ENCODE measurements at regions not wholly inside any gene's neighbourhood (a gene's known extent, or its start where the extent isn't known, plus 50 kb on each side); places are given as distances from the start of the nearest gene placed in this dataset.
A peak's percentile ranks its signal among the peaks of the same experiment; 100 is the strongest.

DNA sequence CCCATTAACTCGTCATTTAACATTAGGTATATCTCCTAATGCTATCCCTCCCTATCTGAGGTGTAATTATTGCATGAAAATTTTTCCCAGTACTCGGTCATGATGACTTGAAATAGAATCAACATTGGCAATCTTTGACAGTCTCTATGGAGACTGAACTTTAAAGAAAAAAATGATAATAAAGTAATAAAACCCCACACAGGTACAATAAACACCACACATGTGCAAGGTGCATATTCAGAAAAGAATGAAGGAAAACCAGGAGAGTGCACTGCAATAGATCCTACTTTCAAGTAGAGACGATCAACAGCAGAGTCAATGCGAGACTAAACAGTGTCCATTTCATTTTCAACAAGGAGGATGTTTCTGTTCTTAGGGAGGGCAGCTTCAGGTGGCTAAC, 1253.8 kb upstream of the TMEM132C start:
- Histone ChIP-seq H3K36me3 (replicated peaks) (no peaks in the 10 kb centered on the region), H3K27ac (no peak overlapping the region), H3K27me3 (replicated peaks) (no peaks in the 10 kb centered on the region), H3K4me3 (ENCODE audit: low read depth, low read length) (no peak overlapping the region)
- TF ChIP-seq, protein P1, sequence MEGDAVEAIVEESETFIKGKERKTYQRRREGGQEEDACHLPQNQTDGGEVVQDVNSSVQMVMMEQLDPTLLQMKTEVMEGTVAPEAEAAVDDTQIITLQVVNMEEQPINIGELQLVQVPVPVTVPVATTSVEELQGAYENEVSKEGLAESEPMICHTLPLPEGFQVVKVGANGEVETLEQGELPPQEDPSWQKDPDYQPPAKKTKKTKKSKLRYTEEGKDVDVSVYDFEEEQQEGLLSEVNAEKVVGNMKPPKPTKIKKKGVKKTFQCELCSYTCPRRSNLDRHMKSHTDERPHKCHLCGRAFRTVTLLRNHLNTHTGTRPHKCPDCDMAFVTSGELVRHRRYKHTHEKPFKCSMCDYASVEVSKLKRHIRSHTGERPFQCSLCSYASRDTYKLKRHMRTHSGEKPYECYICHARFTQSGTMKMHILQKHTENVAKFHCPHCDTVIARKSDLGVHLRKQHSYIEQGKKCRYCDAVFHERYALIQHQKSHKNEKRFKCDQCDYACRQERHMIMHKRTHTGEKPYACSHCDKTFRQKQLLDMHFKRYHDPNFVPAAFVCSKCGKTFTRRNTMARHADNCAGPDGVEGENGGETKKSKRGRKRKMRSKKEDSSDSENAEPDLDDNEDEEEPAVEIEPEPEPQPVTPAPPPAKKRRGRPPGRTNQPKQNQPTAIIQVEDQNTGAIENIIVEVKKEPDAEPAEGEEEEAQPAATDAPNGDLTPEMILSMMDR (IDR thresholded peaks at IDR 0.05; ENCODE audit: low read depth, low read length, missing control alignments): no peak
- in situ Hi-C loops (cut with HindIII; ENCODE audit: low pct_ligation_motif_present, low sequenced_read_pairs): no loop called here
- DNase-seq: no peak

DNA sequence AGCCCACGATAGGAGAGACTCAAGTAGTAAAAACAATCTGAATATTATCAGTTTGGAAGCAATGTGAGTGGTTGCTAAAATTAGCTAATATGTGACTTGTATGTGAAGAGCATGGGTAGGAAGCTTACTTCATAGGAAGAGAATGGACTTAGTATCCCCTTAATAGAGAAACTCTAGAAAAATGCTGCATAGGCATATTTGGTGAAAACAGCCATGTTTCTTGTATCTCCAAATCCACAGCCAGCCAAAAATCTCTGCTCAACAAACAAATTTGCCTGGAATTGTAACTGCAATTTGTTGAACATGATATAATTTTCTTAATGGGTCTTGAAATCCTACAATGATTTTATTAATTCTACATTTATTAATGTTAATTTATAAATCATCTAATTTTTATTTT, 1252.9 kb upstream of the TMEM132C start:
- H3K4me3 ChIP-seq (ENCODE audit: low read depth, low read length): no peak overlapping the region
- in situ Hi-C loops (cut with HindIII; ENCODE audit: low pct_ligation_motif_present, low sequenced_read_pairs): no loop called here
- no peak for DNase-seq
- no peak overlapping the region for H3K27ac ChIP-seq
- no peaks in the 10 kb centered on the region for H3K36me3 ChIP-seq (replicated peaks)
- no peaks in the 10 kb centered on the region for H3K27me3 ChIP-seq (replicated peaks)
- TF ChIP-seq, protein P1 (IDR thresholded peaks at IDR 0.05; ENCODE audit: low read depth, low read length, missing control alignments): no peak

DNA sequence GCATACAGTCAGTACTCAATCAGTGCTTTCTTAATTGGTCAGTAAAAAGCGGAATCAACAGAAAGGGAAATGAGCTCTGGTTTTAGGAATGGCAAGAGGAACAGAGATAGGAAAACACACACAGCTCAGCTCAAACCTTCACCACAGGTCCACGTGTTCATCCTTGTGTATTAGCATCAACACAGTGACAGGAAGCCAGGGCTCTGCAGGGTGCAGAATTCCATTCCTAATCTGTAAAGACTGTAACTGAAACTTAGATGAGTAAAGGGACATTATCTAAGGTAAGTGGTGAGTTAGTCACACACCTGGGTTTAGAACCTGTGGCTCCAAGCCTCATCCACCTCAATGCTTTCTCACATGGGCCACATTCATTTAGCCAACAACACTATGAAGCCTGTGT, 1242.2 kb upstream of the TMEM132C start:
- DNase-seq: no peak
- TF ChIP-seq, protein P1 (IDR thresholded peaks at IDR 0.05; ENCODE audit: low read depth, low read length, missing control alignments): no peak
- no peak overlapping the region for H3K27ac ChIP-seq
- in situ Hi-C loops (cut with HindIII; ENCODE audit: low pct_ligation_motif_present, low sequenced_read_pairs): no loop called here
- no peak overlapping the region for H3K4me3 ChIP-seq (ENCODE audit: low read depth, low read length)
- no peaks in the 10 kb centered on the region for H3K27me3 ChIP-seq (replicated peaks)
- H3K36me3 ChIP-seq (replicated peaks): no peaks in the 10 kb centered on the region

DNA sequence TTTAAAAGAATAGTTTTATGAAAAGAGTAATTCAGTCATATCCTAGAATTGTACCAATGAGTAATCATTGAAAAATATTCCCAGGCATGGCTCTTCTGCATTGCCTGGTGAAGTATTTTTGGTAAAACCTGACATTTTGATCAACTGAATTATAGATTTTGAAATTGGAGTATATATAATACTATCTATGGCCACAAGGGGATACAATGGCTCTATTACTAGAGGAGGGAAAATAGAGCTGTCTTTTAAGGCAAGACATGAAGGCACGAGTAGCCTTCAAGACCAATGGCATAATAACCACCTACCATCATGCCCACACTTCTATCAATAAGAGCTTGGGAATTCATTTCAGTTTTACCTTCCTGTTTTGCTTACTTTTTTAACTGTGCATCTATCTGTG, 1241.4 kb upstream of the TMEM132C start:
- TF ChIP-seq, protein P1 (IDR thresholded peaks at IDR 0.05; ENCODE audit: low read depth, low read length, missing control alignments): peak; percentile 27
- in situ Hi-C loops (cut with HindIII; ENCODE audit: low pct_ligation_motif_present, low sequenced_read_pairs): no loop called here

DNA sequence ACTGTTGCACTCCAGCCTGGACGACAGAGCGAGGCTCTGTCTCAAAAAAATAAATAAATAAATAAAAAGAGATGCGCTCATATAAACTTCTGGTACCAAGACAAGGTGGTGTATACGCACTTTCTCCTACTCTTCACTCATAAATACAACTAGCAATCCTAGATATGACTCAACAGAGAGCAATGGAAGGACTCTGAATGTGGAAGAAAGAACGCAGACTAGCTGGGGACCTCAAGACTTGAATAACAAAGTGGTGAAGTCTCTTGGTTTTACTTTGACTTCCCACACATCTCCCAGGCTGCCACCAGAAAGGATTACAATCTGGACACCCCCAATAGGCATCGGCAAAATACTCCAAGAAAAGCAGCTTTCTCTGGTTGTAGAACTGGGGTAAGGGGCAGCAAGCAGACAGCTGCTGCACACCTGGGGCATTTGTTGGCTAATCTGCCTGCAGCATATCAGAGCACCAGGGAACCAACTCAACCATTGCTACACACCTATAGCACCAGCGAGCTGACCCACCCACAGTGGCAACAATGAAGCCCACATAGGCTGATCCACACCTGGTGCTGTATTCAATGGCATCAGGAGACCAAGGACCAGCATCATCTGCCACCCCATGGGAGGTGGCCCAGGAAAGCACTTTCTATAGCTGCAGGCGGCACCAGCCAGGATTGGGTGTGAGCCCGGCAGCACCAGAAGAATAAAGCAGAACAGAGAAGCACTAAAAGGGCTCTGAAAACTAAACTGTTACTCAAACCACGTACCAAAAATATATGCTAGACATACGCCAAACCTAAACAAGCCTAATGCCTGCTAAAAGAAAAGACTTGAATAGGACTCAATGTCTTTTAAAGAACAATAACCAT, 1231.7 kb upstream of the TMEM132C start:
- H3K4me3 ChIP-seq (ENCODE audit: low read depth, low read length): no peak overlapping the region
- in situ Hi-C loops (cut with HindIII; ENCODE audit: low pct_ligation_motif_present, low sequenced_read_pairs): no loop called here
- TF ChIP-seq, protein P1 (IDR thresholded peaks at IDR 0.05; ENCODE audit: low read depth, low read length, missing control alignments): no peak
- no peaks in the 10 kb centered on the region for H3K36me3 ChIP-seq (replicated peaks)
- H3K27me3 ChIP-seq (replicated peaks): no peaks in the 10 kb centered on the region
- no peak overlapping the region for H3K27ac ChIP-seq
- DNase-seq: peak; percentile 34

More for the DNA sequence above, 1241.4 kb upstream of the TMEM132C start:
- Histone ChIP-seq H3K4me3 (ENCODE audit: low read depth, low read length) (no peak overlapping the region), H3K27me3 (replicated peaks) (no peaks in the 10 kb centered on the region), H3K27ac (no peak overlapping the region), H3K36me3 (replicated peaks) (no peaks in the 10 kb centered on the region)
- DNase-seq: no peak
